ENCODE measurements at regions not wholly inside any gene's neighbourhood (a gene's known extent, or its start where the extent isn't known, plus 50 kb on each side); places are given as distances from the start of the nearest gene placed in this dataset.

DNA sequence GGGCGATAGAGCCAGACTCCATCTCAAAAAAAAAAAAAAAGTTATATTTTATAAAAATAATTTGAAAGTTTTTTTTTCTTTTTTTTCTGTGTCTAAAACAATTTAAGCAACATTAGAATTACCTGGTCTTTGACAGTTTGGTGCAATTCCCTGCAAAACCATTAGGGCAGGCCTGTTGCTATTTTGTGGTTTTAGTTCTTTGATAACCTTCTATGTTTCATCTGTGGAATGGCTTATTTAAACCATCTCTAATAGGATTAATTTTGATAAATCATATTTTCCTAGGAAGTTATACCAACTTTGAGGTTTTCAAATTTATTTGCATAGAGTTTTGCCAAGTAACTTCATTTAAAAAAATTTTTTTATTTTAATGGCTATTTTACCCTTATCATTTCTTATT lies 141.2 kb upstream of the TWIST2 start:
- no peak overlapping the region for H3K27ac Mint-ChIP-seq
- no peak for DNase-seq (ENCODE audit: low spot score, unreplicated experiment)
- no peaks in the 10 kb centered on the region for H3K4me1 Mint-ChIP-seq (ENCODE audit: low read depth)
- TF ChIP-seq, protein P1, sequence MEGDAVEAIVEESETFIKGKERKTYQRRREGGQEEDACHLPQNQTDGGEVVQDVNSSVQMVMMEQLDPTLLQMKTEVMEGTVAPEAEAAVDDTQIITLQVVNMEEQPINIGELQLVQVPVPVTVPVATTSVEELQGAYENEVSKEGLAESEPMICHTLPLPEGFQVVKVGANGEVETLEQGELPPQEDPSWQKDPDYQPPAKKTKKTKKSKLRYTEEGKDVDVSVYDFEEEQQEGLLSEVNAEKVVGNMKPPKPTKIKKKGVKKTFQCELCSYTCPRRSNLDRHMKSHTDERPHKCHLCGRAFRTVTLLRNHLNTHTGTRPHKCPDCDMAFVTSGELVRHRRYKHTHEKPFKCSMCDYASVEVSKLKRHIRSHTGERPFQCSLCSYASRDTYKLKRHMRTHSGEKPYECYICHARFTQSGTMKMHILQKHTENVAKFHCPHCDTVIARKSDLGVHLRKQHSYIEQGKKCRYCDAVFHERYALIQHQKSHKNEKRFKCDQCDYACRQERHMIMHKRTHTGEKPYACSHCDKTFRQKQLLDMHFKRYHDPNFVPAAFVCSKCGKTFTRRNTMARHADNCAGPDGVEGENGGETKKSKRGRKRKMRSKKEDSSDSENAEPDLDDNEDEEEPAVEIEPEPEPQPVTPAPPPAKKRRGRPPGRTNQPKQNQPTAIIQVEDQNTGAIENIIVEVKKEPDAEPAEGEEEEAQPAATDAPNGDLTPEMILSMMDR (IDR thresholded peaks at IDR 0.05; ENCODE audit: unreplicated experiment) = peak; percentile 43
- no peak overlapping the region for H3K4me3 Mint-ChIP-seq (ENCODE audit: low read depth)
- H3K9me3 Mint-ChIP-seq (ENCODE audit: low read depth) = no peaks in the 10 kb centered on the region
- no peaks in the 10 kb centered on the region for H3K36me3 Mint-ChIP-seq (ENCODE audit: insufficient read depth)
- peaks cover 14% of the 10 kb centered on the region for H3K27me3 Mint-ChIP-seq

DNA sequence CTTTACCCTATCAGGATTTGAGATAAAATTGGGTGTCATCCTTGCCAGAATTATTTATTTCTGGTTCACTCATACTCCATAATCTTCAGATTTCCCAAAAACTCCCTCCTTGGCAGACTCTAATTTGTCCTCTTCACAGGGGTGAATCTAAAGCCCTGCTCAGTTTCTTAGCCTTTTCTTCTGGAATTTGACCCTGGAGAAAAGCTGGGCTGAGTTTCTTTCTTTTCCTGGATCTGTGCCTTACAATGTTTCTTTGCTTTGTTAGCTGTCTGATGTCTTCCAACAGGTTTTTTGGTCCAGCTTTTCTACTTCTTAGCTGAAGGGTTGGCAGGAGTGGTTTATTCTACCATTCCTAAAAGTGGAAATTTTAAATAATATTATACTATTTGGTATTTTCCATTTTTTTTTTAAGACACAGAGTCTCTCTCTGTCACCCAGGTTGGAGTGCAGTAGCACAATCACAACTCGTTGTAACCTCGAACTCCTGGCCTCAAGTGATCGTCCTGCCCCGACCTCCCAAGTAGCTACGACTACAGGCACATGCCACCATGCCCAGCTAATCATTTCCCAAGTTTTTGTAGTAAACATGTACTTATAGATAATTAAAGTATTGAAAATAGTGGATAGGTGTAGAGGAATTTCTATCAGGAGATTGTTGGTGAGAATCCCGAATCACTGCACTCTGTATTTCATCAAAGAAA lies 138.4 kb upstream of the TWIST2 start:
- H3K36me3 Mint-ChIP-seq (ENCODE audit: insufficient read depth) = no peaks in the 10 kb centered on the region
- no peak overlapping the region for H3K27ac Mint-ChIP-seq
- TF ChIP-seq, protein P1 (IDR thresholded peaks at IDR 0.05; ENCODE audit: unreplicated experiment) = no peak
- H3K4me3 Mint-ChIP-seq (ENCODE audit: low read depth) = no peak overlapping the region
- H3K27me3 Mint-ChIP-seq = peaks cover 18% of the 10 kb centered on the region
- no peaks in the 10 kb centered on the region for H3K9me3 Mint-ChIP-seq (ENCODE audit: low read depth)
- H3K4me1 Mint-ChIP-seq (ENCODE audit: low read depth) = no peaks in the 10 kb centered on the region
- no peak for DNase-seq (ENCODE audit: low spot score, unreplicated experiment)

DNA sequence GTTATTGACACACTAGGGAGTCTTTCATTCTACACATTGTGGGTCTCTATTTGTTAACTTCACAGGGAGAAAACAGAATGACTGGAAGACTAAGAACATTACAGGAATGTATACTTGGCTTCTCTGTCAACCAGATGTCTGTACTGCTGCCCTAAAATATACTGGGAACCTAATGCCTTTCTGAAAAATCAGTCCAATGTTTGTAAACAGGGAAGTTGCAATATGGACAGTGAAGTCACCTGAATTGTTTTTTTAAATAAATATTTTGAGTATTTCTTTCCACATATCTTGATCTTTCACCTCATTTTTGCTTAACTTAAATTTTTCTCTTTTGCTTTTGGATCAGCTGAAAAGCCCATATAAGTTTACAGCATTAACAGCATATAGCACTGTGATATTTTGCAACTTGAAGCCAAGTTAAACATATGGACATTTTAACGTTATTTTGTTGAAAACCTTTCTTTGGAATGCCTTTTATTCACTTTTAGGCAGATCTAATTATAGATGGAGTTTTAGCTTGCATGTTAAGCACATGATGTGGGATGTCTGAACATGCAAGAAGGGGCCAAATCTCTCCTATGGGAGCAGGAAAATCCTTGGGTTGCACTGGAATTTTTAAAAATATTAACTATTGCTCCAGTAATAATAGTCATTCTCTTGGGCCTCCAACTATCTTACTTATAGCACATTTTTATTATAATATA lies 137.7 kb upstream of the TWIST2 start:
- Mint-ChIP-seq H3K36me3 (ENCODE audit: insufficient read depth) (no peaks in the 10 kb centered on the region), H3K4me3 (ENCODE audit: low read depth) (no peak overlapping the region), H3K27ac (no peak overlapping the region), H3K4me1 (ENCODE audit: low read depth) (no peaks in the 10 kb centered on the region), H3K27me3 (peaks cover 12% of the 10 kb centered on the region), H3K9me3 (ENCODE audit: low read depth) (no peaks in the 10 kb centered on the region)
- no peak for DNase-seq (ENCODE audit: low spot score, unreplicated experiment)
- TF ChIP-seq, protein P1 (IDR thresholded peaks at IDR 0.05; ENCODE audit: unreplicated experiment) = no peak

DNA sequence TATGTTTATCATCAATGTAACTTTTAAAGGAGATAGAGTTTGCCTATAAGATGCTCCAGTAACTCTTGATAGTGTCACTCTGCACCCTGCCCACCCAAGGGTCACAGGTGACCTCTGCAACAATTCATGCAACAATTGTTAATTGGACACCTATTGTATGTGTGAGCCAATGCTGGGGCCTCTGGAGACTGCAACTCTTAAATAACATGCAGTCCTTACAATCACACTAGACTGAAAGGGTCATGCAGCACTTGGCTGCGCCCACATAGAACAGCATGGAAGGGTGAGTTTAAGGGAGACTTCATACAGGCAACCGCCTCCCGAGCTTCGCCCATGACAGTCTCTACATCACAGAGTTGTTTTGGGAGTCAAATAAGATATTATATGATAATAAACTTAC lies 137.1 kb upstream of the TWIST2 start:
- Mint-ChIP-seq H3K4me3 (ENCODE audit: low read depth) (no peak overlapping the region), H3K36me3 (ENCODE audit: insufficient read depth) (no peaks in the 10 kb centered on the region), H3K9me3 (ENCODE audit: low read depth) (no peaks in the 10 kb centered on the region), H3K27ac (no peak overlapping the region), H3K27me3 (peaks cover 14% of the 10 kb centered on the region), H3K4me1 (ENCODE audit: low read depth) (no peaks in the 10 kb centered on the region)
- TF ChIP-seq, protein P1 (IDR thresholded peaks at IDR 0.05; ENCODE audit: unreplicated experiment) = no peak
- no peak for DNase-seq (ENCODE audit: low spot score, unreplicated experiment)

DNA sequence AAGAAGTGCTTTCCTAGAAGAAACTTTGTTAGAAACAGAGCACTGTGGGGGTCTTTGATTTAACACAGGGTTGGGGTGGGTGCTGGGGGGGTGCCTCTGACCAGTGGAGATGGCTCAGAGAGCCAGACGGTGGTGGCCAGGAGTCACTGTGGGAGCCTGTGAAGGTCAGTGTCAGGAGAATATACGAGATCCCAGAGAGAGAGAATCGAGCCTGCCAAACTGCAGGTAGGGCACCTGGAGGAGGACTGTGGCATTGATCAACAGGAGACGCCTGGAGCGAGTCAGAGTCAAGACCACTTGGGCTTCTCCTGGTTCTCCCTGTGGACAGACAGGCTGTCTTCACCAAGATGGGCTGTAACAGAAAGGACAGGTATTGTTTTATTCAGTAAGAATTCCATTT lies 136.5 kb upstream of the TWIST2 start:
- Mint-ChIP-seq H3K27ac (no peak overlapping the region), H3K4me1 (ENCODE audit: low read depth) (no peaks in the 10 kb centered on the region), H3K36me3 (ENCODE audit: insufficient read depth) (no peaks in the 10 kb centered on the region), H3K4me3 (ENCODE audit: low read depth) (no peak overlapping the region), H3K9me3 (ENCODE audit: low read depth) (no peaks in the 10 kb centered on the region), H3K27me3 (peaks cover 20% of the 10 kb centered on the region)
- no peak for DNase-seq (ENCODE audit: low spot score, unreplicated experiment)
- TF ChIP-seq, protein P1 (IDR thresholded peaks at IDR 0.05; ENCODE audit: unreplicated experiment) = no peak
